HPDE6-E6E7 (cell line): ENCODE measurements at regions not wholly inside any gene's neighbourhood (a gene's known extent, or its start where the extent isn't known, plus 50 kb on each side); places are given as distances from the start of the nearest gene placed in this dataset.

Source experiments
- DNase-seq: peaks from one replicate; pipeline ENCODE4 v3.0.0; 2011; ENCODE audit warnings: missing footprints; ENCODE audit errors: extremely low spot score

- DNase-seq, result no peak
Measured at GRCh38 chr2:144242311-144242710, 277.6 kb downstream of the ZEB2 start.

- DNase-seq, result no peak
Measured at GRCh38 chr2:144241801-144242200, 278.1 kb downstream of the ZEB2 start.

- DNase-seq, result no peak
Measured at GRCh38 chr2:144240656-144241339, 279.1 kb downstream of the ZEB2 start.

DNA sequence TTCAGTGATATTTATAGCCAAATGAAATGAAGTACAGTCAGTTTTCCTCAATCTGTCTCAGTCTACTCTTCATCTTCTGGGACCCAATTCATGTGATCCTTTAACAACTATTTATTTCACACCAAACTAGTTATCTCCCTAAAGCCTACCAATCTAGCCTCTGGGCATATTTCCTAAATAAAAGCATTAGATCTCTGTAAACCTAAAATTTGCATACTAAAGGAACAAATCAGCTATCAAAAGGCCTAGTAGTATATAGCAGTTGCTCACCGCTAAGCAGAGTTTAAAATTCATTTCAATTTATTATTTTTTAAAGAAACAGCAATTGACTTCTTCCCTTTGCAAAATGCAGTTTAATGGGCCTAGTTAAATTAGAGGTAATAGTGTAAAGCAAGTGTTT, 280.2 kb downstream of the ZEB2 start:
- DNase-seq, result no peak

GRCh38 chr2:144239306-144239705, 280.6 kb downstream of the ZEB2 start:
- no peak for DNase-seq

DNA sequence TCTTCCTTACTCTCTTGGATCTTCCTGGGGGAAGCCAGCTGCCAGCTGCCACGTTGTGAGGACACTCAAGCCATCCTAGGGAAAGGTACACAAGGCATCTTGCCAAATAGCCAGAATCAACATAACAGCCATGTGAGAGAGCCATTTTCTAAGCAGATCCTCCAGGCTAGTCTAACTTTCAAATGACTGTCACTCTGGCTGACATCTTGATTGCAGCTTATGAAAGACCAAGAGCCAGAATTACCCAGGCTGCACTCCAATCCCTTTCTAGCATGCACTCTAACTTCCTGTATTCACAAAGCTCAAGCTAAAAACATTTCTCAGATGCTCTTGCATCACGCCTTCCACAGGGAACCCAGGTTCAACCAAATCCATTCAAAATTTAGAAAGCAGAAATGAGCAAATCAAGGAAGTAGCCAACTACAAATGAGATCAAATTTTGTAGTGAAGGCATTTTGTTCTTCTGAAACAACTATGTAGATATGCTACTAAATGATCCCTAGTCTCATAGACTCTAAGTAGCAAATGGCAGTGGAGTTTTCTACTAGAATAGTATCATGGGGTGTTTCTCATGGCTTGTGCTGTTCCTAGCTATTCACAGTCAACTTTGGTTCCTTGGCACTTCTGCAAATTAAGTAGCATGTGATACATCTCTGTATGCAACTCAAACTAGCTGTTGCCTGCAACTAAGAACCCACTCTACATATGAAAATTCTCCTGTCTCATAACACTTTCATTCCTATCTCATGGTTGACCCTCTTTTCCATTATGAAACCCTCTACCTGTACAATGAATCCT, 281.9 kb downstream of the ZEB2 start:
- DNase-seq, result no peak

DNA sequence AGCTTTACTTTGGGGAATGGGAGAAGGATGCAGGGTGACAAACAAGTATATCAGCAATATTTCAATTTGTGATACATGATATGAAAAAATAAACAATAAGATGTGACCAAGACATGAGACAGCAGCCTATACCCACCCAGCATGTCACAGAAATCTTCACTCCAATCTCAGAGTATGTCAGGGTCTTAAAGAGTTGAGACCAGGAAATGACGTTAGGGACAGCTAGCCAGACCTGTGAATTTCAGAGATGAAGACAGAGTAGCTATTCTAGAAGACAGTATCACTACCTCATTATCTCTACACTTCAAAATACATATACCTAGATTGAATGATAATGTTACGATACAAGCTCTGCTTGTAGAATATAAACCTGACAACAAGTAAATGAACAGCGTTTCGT, 282.8 kb downstream of the ZEB2 start:
- DNase-seq, result no peak

DNA sequence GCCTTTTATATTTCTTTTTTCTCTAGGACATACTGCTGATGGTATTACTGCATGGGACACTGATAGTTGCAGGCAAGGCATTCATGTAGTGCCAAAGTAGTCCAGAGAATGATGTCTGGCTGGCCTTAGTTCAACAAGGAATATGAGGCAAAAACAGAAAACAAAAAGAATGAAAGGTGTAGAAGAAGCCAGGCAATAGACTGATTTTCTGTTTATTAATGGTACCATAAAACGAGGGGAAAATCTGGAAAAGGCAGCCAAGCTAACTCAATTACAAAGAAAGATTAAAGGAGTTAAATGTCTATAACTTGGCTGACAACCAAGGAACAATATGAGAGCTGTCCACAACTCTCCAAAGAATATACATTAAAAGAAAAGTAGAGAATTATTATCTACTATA, 284.9 kb downstream of the ZEB2 start:
- no peak for DNase-seq

GRCh38 chr2:144234542-144234871, 285.4 kb downstream of the ZEB2 start:
- DNase-seq, result no peak

- DNase-seq, result no peak
Measured at GRCh38 chr2:144233733-144234541, 286.0 kb downstream of the ZEB2 start.

DNA sequence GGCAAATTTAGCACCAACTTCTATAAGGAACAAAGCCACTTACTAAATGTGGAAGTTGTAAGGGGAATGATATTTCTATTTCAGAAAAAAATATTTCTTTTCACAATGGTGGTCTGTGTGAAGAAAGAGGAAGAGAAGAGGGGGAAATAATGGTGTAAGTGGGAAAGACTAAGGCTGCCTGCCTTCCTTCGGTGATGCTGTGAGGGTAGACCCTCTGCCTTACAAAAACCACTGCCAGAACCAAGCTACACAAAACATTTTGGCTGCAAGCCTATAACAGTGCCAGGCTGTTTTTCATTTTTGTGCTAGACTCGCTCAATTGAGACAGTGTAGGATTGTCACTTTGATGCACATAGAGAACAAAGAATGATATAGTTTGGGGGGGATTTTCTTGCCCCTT, 286.6 kb downstream of the ZEB2 start:
- DNase-seq, result no peak

GRCh38 chr2:144230448-144231085, 289.4 kb downstream of the ZEB2 start:
- DNase-seq, result no peak

DNA sequence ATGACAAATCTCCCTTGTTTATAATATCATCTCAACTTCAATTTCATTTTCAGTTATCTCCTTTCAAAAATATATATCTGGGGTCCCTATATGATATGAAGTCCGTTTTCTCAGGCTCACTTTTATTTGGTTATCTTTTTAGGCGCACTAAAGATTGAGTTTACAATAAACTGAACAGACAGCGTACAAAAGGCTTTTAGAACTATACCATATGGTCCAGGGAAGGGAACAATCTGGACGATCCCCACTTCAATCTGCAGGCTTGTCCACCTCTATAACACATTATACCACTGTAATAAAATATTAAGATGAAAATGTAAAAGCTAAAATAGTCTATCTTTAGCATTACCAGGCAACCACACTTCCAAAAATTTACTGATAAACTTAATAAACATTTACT, 289.9 kb downstream of the ZEB2 start:
- no peak for DNase-seq

DNA sequence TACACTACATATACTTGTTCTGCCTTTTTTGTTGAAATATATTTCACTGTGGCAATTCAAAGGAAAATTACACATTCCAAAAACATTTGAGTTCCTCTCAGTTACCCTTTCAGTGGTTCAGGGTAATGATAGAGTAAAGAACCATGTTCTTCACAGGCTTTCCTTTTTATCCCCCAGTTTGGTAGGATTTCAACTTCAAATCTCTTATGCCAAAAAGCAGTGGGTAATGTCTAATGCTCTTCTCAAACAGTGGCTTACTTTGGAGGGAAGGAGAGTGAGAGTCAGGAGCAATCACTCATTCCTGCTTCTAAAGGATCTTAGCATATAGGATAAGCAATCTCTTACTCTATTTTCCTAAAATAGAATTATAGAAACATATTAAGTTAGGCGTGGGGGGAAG, 290.6 kb downstream of the ZEB2 start:
- no peak for DNase-seq

DNA sequence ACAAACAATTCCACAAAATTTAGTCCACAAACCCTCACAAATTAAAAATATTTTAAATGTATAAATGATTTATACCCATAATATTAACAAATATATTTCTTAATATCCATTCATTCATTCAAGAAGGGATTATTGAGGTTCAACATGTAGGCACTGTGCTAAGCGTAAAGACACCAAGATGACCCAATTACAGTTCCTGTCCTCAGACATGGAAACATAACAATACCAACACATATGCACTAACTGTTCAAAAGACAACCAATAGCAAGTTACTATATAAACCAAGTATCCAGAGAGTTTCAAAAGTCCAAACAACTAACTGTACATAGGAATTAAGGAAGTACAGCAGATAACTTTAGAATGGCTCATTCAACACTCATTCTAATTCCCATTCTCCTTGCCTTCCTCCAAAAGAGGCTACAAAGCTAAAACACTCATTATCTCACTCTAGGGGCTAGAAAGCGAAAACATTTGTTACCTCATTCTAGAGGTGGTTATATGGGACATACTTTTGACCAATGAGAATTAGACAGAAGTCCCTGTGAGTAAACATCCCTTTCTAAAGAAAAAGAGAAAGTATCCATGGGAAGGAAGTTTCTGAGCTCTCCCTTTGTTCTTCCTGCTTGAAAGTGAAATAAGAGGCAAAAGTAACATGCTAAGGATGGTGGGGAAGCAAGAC, 292.4 kb downstream of the ZEB2 start:
- no peak for DNase-seq

GRCh38 chr2:144225076-144225475, 294.8 kb downstream of the ZEB2 start:
- no peak for DNase-seq

DNA sequence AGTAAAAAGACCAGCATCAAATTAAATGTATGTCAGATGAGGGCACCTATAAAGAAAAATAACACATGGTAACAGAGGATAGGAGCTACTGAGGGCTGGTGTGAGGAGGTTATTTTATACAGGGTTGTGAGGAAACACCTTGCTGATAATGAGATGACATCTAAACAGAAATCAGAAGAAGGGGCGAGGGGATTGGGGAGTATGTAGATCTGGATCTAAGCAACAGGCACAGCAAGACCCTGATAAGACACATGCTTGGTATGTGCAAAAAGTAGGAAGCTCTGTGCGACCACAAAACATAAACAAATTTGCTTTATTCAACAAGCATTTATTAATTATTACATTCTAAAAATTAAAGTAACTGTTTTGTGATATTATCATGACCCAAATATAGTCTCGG, 295.4 kb downstream of the ZEB2 start:
- DNase-seq, result no peak

DNA sequence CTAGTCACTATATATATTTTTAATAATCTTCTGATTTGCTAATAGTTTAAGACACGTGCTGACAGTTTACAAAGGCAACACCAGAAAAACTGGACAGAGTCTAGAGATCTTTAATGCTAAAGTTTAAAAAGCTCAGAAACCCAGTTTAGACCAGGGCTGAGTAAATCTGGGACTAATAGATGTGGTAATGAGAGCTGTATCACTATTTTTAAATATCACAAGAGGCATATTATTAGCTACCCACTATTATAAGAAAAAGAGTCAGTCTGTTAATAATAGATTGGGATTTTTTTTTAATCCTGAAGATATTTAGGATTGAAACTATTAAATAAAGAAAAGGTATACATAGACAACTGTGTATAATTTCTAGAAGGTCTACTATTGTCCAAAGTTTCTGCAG, 299.9 kb downstream of the ZEB2 start:
- DNase-seq, result no peak

- DNase-seq, result no peak
Measured at GRCh38 chr2:144217853-144218633, 301.9 kb downstream of the ZEB2 start.

- no peak for DNase-seq
Measured at GRCh38 chr2:144215701-144216675, 303.9 kb downstream of the ZEB2 start.
